ENCODE measurements at regions not wholly inside any gene's neighbourhood (a gene's known extent, or its start where the extent isn't known, plus 50 kb on each side); places are given as distances from the start of the nearest gene placed in this dataset.

GRCh38 chr7:36075561-36075960 lies 77.5 kb upstream of the EEPD1 start:
- DNase-seq, result no peak

- no peak for DNase-seq
Measured at GRCh38 chr7:36076074-36076473, 77.0 kb upstream of the EEPD1 start.

GRCh38 chr7:36078816-36079360 lies 74.2 kb upstream of the EEPD1 start:
- no peak for DNase-seq

- DNase-seq, result no peak
Measured at GRCh38 chr7:36079446-36080025, 73.5 kb upstream of the EEPD1 start.

GRCh38 chr7:36080843-36081242 lies 72.2 kb upstream of the EEPD1 start:
- DNase-seq, result no peak

GRCh38 chr7:36082216-36082615 lies 70.8 kb upstream of the EEPD1 start:
- no peak for DNase-seq

- no peak for DNase-seq
Measured at GRCh38 chr7:36082910-36083309, 70.1 kb upstream of the EEPD1 start.

- no peak for DNase-seq
Measured at GRCh38 chr7:36083626-36084380, 69.3 kb upstream of the EEPD1 start.

GRCh38 chr7:36084485-36085091 lies 68.5 kb upstream of the EEPD1 start:
- DNase-seq, result no peak

GRCh38 chr7:36085096-36085495 lies 68.0 kb upstream of the EEPD1 start:
- DNase-seq, result no peak

GRCh38 chr7:36086571-36086970 lies 66.5 kb upstream of the EEPD1 start:
- no peak for DNase-seq

- no peak for DNase-seq
Measured at GRCh38 chr7:36088553-36088952, 64.5 kb upstream of the EEPD1 start.

- no peak for DNase-seq
Measured at GRCh38 chr7:36088966-36089365, 64.1 kb upstream of the EEPD1 start.

- DNase-seq, result no peak
Measured at GRCh38 chr7:36090976-36091873, 61.8 kb upstream of the EEPD1 start.

- no peak for DNase-seq
Measured at GRCh38 chr7:36091874-36092176, 61.2 kb upstream of the EEPD1 start.

- DNase-seq, result no peak
Measured at GRCh38 chr7:36092221-36092771, 60.8 kb upstream of the EEPD1 start.

GRCh38 chr7:36096460-36097095 lies 56.5 kb upstream of the EEPD1 start:
- DNase-seq, result no peak

- no peak for DNase-seq
Measured at GRCh38 chr7:36098096-36098495, 55.0 kb upstream of the EEPD1 start.

- DNase-seq, result no peak
Measured at GRCh38 chr7:36100226-36100625, 52.8 kb upstream of the EEPD1 start.

GRCh38 chr7:36100634-36101033 lies 52.4 kb upstream of the EEPD1 start:
- no peak for DNase-seq
